HG03135 (cell line): ENCODE measurements at regions not wholly inside any gene's neighbourhood (a gene's known extent, or its start where the extent isn't known, plus 50 kb on each side); places are given as distances from the start of the nearest gene placed in this dataset.
"Not testable (repeated sequence)": the region's sequence is repeated elsewhere in the genome, so short reads cannot be mapped to it uniquely, and the experiment has no call there.

ENCODE experiments used
- ATAC-seq: cut with Tn5 transposase; IDR thresholded peaks from one replicate; pipeline ENCODE4 v1.9.1; 2021; ENCODE audit warnings: mild to moderate bottlenecking, moderate library complexity; ENCODE audit not compliant: unreplicated experiment

DNA sequence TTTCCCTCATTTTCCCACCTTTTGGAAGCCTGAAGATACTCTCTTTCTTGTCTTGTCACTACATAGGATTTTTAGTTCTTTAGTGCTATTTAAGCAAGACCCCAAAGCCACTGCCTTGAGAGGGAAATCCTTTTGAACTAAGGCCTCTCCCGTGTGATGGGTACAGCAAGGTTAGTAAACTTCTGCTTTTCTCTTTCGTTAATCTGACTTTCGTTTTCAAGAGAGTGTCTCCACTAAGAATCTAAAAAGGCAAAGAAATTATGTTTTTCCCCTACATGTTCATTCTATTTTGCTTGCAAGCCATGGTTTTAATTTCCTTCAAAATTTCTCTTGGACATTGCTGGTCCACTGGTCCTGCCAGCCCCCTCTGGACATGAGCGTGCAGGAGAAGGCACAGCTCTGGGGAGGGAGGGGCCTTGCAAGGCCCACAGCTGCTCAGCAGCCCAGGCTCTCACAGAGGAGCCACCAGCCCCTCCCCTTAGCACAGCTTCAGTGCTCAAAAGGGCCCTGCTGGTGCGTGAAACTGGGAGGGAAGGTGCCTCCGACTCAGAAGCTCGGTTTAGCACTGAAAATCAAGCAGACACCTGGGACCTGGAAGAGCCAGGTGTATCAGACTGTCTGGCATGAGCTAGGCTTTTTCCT, 210.9 kb upstream of the GALNT2 start:
- peak; percentile 98 for ATAC-seq

DNA sequence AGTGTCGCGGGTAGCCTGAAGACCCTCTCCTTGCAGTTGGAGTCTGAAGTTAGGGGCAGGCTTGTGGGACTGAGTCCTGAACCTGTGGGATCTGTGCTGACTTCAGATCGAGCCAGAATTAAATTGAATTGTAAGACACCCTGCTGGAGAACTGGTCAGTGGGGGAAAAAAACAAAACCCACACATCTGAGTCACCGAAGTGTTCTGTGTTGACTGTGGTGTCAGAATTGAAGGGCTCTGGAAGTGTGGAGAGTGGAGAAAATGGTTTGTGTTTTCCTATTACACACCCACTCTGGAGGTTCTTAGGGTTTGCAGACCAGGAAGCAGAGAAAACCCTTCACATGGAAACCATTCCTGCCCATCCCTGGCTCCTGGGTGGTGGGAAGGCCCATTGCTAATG, 209.5 kb upstream of the GALNT2 start:
- ATAC-seq = no peak

DNA sequence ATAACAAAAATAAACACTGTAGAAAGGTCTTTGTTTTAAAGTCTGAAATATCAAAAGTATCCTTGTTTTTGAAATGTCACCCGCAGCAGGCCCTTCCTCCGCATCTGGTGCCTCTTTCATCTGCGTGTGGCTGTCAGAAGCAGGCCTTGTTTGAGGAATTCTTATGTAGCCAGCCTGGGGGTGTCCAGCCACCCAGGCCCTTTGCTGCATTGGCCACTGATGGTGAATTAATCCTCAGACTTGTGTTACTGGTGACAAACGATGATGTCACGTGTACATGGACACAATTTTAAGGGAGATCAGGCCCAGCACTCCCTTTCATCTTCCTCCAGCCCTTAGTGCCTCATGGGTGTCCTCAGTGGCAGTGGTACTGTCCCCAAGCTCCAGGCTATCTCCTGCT, 208.0 kb upstream of the GALNT2 start:
- ATAC-seq = no peak

DNA sequence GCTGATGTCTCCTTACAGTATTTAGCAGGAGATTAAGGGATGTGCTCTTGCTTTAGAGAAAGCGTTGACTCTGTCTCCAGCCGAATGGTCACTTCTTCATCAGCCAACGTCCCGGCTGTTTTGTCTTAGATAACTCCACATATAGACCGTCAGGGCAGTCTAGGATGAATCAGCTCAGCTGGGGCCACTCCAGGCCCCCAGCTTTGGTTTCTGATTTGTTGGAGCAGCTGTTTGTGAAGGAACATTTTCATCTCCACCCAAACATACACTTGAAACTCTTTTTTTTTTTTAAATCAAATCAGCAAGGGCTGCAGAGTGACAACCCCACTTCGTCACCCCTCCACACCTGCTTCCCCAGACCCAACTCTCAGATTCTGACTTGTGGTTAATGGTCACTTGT, 206.1 kb upstream of the GALNT2 start:
- ATAC-seq = no peak

DNA sequence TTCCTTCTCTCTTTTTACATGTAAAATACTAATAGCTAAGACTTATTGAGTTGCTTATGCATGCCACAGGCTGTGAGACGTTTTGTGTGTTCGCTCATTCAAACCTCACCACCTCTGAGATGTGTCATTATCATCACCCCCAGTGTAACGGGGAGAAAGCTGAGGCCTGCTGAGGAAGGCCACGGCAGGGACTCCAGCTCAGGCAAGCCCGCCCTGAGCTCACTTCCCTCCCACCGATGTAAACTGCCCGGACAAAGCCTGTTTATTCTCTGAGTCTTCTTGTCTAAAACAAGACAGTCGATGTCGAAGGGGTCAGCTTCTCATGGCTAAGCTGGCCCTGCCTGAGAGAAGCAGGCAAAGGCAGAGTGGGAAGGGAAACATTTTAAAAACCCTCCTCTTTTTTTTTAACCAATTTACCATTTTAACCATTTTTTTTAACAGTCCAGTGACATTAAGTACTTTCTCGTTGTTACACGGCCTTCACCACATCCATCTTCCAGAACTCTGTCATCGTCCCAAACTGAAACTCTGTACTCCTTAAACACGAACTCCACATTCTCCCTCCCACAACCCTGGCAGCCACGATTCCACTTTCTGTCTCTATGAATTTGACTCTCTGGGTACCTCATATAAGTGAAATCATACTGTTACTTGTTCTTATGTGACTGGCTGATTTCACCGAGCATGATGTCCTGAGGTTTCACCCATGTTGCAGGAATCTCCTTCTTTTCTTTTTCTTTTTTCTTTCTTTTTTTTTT, 204.8 kb upstream of the GALNT2 start:
- ATAC-seq = no peak

DNA sequence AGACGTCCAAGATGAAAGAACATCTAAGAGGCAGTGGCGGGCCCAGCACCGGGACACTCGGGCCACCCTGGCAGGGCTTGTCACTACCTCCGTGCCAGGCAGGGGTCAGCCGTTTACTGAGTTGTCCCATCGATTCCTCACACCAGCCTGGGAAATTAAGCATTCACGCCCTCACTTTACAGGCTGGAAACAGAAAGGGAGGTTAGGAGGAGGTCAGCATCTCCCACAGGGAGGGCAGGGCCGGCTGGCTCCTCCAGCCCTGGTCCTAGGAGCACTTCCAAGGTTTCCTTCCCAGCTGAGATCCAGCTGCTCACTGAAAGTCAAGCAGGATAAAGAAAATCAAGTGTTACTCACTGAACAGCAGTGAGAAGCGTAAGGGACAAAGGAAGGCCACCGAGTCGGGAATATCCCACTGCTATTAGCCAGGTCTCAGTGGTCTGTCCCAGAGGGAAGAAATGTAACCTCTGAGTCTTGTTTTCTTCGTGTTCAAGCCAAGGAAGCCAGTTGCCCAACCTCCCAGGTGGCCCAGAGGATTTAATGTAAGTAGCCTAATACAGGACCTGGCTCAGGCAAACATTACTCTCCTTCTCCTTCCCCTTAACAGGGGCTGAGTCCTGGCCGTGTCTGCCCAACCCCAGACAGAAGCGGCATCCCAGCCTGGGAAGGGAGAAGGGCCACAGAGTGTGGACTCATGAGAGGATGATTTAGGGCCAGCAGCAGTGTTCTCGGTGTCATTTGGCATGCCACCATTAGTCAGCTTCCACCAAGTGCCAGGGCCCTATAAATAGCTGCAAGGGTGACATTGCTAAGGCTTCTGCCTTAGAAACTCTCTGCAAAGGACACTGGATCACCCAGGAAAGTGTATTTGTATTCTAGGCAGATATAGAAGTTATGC, 203.1 kb upstream of the GALNT2 start:
- ATAC-seq = no peak

DNA sequence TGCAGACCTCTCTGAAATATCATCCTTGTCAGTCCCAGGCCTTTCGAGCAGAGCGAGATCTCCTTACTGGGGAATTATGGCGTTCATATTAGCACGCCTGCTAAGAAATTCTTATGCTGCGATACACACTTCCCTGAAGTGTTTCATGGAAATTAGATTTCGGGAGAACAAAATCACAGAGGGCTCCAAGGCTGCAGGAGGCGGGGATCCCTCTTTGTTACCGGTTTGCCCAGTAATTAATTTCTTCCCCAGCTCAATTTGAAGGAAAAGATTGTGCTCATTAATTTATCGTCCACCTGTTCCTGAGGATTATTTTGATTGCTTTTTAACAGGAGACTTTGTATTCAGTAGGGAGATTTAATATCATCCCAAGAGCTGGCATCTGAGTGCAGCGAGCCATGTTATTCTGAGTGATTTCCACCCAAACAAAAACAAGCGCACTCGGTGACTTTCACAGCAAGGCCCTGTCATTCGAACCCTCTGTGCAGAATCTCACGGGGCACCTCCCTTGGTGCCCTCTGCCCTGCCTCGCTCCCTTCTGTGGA, 202.3 kb upstream of the GALNT2 start:
- ATAC-seq = no peak

DNA sequence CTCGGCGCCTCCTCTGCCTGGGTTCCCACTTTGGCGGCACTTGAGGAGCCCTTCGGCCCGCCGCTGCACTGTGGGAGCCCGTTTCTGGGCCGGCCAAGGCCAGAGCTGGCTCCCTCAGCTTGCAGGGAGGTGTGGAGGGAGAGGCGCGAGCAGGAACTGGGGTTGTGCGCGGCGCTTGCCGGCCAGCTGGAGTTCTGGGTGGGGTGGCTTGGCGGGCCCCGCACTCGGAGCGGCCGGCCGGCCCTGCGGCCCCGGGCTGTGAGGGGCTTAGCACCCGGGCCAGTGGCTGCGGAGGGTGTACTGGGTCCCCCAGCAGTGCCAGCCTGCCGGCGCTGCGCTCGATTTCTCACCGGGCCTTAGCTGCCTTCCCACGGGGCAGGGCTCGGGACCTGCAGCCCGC, 201.7 kb upstream of the GALNT2 start:
- ATAC-seq = not testable (repeated sequence)

DNA sequence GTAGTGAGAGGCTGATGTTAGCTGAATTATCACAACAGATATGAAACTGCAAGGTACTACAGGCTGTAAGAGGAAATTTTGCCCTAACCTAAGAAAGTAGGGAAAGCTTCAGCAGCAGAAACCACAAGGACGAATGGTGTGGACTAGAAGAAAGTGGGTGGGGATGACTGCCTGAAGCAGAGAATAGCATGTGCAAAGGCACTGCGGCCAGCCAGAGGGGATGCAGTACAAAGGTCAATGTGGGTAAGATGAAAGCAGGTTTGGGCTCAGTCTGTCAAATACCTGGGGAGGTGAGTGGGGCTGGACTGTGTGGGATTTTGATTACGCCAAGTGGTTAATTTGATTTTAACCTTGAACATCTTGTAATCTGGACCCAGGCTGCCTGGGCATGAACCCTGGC, 199.3 kb upstream of the GALNT2 start:
- ATAC-seq = no peak

DNA sequence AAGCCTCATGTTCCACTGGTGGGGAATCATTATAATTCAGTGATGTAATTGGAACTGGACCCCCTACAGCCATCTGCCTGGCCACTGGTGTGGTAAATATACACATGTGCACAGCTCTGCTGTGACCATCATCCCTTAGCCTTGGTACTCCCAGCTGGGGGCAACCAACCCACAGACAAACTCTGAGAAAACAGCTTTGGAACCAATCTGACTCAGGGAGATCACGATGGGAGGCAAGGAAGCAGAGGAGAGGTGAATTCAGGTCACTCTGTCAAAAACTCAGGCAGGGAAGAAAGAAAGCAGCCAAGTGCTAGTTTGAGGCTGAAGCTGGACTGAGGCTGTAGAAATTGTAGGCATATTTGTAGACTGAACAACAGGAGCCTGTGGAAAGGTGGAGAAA, 197.8 kb upstream of the GALNT2 start:
- ATAC-seq = no peak

DNA sequence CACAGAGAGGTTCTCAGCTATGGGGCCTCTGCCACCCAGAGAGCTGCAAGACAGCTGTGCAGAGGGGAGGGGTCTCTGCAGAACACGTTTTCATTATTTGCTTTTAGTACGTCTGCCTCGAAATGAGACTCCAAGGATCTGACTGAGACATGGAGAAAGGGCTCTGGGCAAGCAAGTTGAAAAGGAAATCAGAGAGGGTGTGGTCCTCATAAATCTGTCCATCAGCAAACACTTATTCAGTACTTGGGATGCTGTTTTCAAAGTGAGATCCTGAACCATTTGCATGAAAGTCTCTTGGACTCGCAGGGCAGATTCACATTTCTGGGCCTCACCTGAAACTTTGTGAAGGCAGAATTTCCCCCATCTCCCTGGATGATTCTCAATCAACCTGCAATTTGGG, 197.4 kb upstream of the GALNT2 start:
- no peak for ATAC-seq

DNA sequence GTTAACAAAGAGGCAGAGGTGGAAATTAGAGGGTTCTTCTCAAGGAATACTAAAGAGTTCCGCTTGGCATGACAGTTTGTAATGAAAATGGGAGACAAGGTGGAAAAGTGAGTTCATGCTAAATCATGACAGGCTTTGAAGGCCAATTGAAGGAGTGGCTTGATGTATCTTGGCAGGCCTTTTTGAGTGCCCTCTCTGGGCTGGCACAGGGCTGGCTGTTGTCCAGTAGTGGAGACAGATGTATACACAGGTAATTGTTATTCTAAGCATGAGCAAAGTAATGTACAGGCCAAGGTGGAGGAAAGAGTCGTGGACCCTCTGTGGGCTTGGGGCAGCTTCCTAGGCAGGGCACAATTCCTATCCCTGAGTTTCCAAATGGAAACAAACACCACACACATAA, 196.7 kb upstream of the GALNT2 start:
- no peak for ATAC-seq

DNA sequence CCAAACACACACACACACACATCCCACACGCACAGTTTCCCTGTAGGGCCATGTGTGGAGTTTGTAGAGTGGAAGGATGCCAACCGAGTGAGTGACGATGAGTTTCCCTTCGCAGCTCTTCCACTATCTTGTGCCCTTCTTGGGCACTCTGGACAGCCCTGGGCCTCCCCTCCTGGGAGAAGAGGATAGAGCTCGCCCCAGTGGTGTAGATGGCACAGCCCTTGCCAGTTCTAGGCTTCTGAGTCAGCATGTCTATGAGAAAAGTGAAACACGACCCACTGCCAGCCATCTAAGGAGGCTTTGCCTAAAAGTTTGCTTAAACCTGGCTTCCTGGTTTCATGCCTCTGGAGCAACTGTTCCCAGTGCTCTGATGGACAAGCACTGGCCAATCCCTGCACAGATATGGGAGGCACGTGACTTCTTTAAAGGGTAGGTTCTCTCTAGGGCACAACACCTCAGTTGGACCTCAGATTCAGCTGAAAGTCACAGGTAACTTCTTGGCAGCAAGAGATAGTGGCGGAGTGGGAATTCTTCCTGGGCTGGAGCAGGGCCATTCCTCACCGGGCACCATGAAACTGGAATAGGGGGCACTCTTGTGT, 195.9 kb upstream of the GALNT2 start:
- ATAC-seq = no peak

DNA sequence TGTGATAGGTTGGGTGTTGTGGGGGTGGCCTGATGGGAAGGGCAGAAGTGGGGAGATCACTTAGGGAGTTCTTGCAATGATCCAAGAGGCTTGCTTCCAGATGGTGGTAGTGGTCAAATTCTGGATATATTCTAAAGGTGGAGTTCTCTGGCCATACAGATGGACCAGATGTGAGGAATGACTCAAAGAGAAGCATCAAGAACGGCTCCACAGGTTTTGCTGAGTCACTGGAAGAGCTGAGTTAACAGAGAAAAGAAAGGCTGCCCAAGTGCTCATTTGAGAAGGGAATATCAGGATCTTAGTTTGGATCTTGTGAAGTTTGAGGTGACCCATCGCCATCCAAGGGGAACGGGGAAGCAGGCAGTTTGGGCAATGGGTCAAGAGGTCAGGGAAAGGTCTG, 192.9 kb upstream of the GALNT2 start:
- no peak for ATAC-seq

DNA sequence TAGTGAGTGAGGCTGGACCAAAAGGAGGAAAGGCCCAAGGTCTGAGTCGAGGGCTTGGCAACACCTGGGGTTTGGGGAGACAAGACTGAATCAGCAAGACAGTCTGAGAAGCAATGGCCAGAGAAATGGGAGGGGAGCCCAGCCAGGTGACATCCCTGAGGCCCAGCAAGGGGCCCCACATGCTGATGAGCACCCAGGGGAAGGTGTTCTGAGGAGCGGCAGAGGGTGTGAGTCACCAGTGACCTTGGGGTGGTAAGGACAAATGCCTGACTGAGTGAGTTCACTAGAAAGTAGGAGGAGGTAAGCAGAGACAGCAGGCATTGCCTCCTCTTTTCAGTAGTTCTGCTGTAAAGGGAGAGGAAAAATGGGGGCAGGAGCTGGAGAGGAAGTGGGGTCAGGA, 192.4 kb upstream of the GALNT2 start:
- no peak for ATAC-seq

DNA sequence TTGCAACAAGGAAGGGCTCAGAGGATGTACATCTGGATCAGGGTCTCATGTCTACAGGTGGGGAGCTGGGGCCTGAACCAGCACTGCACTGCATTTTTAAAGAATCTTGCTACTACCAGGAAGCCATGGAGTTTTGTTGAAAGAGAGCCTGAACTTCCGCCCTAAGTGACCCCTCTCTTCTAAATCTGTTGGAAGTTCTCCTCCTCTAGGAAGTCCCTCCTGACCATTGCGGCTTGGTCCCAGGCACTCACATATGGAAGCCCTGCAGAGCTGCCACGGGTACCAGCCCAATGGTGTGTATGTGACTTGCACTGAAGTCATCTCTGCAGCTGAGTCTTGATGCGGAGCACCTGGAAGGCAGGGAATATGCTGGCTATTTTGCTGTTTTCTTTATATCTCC, 192.0 kb upstream of the GALNT2 start:
- no peak for ATAC-seq

DNA sequence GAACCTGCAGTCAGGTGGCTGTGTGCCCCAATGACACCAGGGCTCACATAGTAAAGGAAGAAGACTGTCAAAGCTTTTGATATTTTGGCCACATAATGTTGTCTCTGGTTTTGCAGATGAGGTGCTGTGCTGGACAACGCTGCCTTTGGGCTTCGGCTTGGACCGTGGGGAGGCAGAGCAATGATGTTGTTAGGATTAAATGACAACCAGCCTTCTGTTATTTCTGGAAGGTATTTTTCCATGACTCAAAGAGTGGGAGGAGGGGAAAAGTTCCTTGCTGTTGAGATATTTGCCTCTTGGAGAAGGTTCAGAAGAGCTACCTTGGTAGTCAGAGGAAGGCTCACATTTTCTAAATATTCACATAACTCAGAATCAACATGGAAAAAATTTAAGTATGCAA, 187.3 kb upstream of the GALNT2 start:
- no peak for ATAC-seq

DNA sequence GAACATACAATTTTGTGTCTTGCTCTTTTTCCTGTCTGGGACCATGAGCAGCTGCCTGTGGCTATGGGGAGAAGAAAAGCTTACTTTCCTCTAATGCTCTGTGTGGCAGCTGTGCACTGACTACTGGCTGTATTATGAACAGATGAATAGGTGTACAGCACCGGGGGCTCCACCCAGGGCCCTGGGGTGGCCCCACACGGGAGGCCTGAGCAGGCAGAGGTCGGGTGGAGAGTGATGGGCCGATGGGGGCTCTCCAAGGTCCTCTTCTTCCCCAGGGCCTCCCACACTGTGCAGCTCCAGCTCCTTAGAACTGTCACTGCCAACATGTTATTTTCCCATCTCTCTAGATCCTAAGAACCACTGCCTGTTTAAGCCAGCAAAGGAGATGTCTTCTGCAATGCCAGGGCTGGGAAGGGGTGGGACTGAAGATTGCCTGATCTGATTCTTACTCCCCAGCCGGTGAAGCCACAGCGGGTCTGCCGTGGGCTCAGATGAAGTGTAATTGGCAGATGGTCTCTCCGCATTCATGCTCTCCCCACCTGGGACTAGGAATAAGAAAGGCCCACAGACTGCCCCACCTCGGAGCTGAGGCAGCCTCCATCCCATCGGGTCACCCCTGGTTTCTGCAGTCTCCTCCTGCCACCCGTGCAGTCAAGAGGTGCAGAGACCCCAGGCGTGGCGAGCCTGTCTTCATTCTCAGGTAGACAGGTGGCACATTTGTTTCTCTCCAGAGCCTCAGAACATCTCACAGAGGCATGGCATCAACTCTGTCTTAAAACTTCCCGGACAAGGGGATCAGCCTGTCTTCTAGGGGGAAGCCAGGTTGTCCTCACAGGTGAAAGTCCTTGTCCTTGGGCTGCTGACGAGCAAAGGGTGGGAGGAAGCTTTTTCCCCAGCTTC, 186.5 kb upstream of the GALNT2 start:
- no peak for ATAC-seq

DNA sequence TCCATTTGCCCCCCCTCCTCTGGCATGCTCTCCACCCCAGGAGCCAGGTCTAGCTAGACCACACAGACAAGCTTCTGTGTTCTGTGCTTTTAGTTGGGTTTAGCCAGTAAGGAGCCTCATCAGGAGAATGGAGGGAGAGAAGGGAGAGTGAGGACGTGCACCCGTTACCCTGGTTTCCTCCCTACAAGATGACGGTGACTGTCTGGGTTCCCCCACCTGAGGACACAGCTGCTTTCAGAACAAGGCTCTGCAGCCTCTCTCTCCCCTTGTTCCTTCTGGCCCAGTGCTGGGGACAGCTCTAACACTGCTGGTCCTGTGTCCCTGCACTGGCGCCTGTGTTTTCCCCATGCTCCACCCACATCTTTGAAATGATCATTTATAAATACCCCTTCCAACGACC, 184.4 kb upstream of the GALNT2 start:
- no peak for ATAC-seq
